Stimulated activated CD4-positive, alpha-beta T cell treated with anti-CD3 and anti-CD28 coated beads, Interleukin-1b, Interleukin-23, amount 100 ng/mL, for 24 hours (primary cell): ENCODE measurements at regions not wholly inside any gene's neighbourhood (a gene's known extent, or its start where the extent isn't known, plus 50 kb on each side); places are given as distances from the start of the nearest gene placed in this dataset.
"Not testable (repeated sequence)": the region's sequence is repeated elsewhere in the genome, so short reads cannot be mapped to it uniquely, and the experiment has no call there.

ENCODE experiments used
- DNase-seq, 4 experiments: peaks; one replicate each; pipeline ENCODE4 v3.0.0-alpha.2; 2020; ENCODE audit warnings: low read depth in 4 of 4, low spot score in 1 of 4

GRCh38 chr12:127455347-127456265, 811.4 kb upstream of the TMEM132C start:
- DNase-seq: no peak

- DNase-seq: no peak
Observed at GRCh38 chr12:127457726-127458125, 809.2 kb upstream of the TMEM132C start.

- no peak for DNase-seq
Observed at GRCh38 chr12:127459166-127459565, 807.8 kb upstream of the TMEM132C start.

GRCh38 chr12:127459687-127460086, 807.3 kb upstream of the TMEM132C start:
- no peak for DNase-seq

- DNase-seq: no peak
Observed at GRCh38 chr12:127463237-127463636, 803.7 kb upstream of the TMEM132C start.

GRCh38 chr12:127469331-127469730, 797.6 kb upstream of the TMEM132C start:
- no peak for DNase-seq

- DNase-seq: no peak
Observed at GRCh38 chr12:127473766-127474165, 793.2 kb upstream of the TMEM132C start.

- no peak for DNase-seq
Observed at GRCh38 chr12:127479256-127479655, 787.7 kb upstream of the TMEM132C start.

- no peak for DNase-seq
Observed at GRCh38 chr12:127480775-127481314, 786.1 kb upstream of the TMEM132C start.

GRCh38 chr12:127482950-127483349, 784.0 kb upstream of the TMEM132C start:
- no peak for DNase-seq

GRCh38 chr12:127485528-127485927, 781.4 kb upstream of the TMEM132C start:
- DNase-seq: peak in 2 of 4 experiments; percentile 1

GRCh38 chr12:127487031-127487430, 779.9 kb upstream of the TMEM132C start:
- DNase-seq: no peak

- no peak for DNase-seq
Observed at GRCh38 chr12:127489061-127489460, 777.9 kb upstream of the TMEM132C start.

- no peak for DNase-seq
Observed at GRCh38 chr12:127494961-127495915, 771.7 kb upstream of the TMEM132C start.

- no peak for DNase-seq
Observed at GRCh38 chr12:127496255-127496654, 770.7 kb upstream of the TMEM132C start.

- DNase-seq: no peak
Observed at GRCh38 chr12:127500512-127501035, 766.4 kb upstream of the TMEM132C start.

GRCh38 chr12:127501916-127502315, 765.1 kb upstream of the TMEM132C start:
- no peak for DNase-seq

GRCh38 chr12:127503246-127503645, 763.7 kb upstream of the TMEM132C start:
- no peak for DNase-seq

- DNase-seq: not testable (repeated sequence)
Observed at GRCh38 chr12:127503996-127504395, 763.0 kb upstream of the TMEM132C start.

GRCh38 chr12:127504874-127505273, 762.1 kb upstream of the TMEM132C start:
- DNase-seq: no peak

- DNase-seq: no peak
Observed at GRCh38 chr12:127507341-127507740, 759.6 kb upstream of the TMEM132C start.
